MM.1S (cell line): ENCODE measurements at regions not wholly inside any gene's neighbourhood (a gene's known extent, or its start where the extent isn't known, plus 50 kb on each side); places are given as distances from the start of the nearest gene placed in this dataset.

ENCODE experiments used
- DNase-seq: peaks from one replicate; pipeline ENCODE4 v3.0.0-alpha.2; 2015
- H2AFZ ChIP-seq: fragments of 300-600 bp; sonication (generic); 2 replicates; pipeline ENCODE4 v1.6.0; 2016; ENCODE audit warnings: antibody characterized with exemption, low read length
- H3F3A ChIP-seq: fragments of 300-600 bp; sonication (generic); 2 replicates; pipeline ENCODE4 v1.6.1; 2016; ENCODE audit warnings: mild to moderate bottlenecking, antibody characterized with exemption, low read length, moderate library complexity, mixed read lengths; ENCODE audit not compliant: insufficient read depth
- H3K27ac ChIP-seq: fragments of 300-600 bp; sonication (generic); 2 replicates; pipeline ENCODE4 v1.5.1; 2016; ENCODE audit warnings: mild to moderate bottlenecking, low read length
- H3K27me3 ChIP-seq: fragments of 300-600 bp; sonication (generic); replicated peaks from 2 replicates; pipeline ENCODE4 v1.6.0; 2016; ENCODE audit warnings: low read length; ENCODE audit not compliant: insufficient read depth
- H3K36me3 ChIP-seq: fragments of 300-600 bp; sonication (generic); replicated peaks from 2 replicates; pipeline ENCODE4 v1.6.1; 2016; ENCODE audit warnings: mild to moderate bottlenecking, low read length, mixed read lengths; ENCODE audit not compliant: insufficient read depth
- H3K4me1 ChIP-seq: fragments of 300-600 bp; sonication (generic); 2 replicates; pipeline ENCODE4 v1.6.1; 2016; ENCODE audit warnings: low read length, mixed read lengths
- H3K4me2 ChIP-seq: fragments of 300-600 bp; sonication (generic); 2 replicates; pipeline ENCODE4 v1.6.0; 2016; ENCODE audit warnings: low read depth, low read length
- H3K4me3 ChIP-seq: fragments of 300-600 bp; sonication (generic); 2 replicates; pipeline ENCODE4 v1.5.1; 2016; ENCODE audit warnings: low read length, mixed read lengths
- H3K79me2 ChIP-seq: fragments of 300-600 bp; sonication (generic); 2 replicates; pipeline ENCODE4 v1.6.1; 2016; ENCODE audit warnings: mixed run types, low read length, mixed read lengths
- H3K9ac ChIP-seq: fragments of 300-600 bp; sonication (generic); 2 replicates; pipeline ENCODE4 v1.6.1; 2016; ENCODE audit warnings: low read length, mixed read lengths
- H3K9me2 ChIP-seq: fragments of 300-600 bp; sonication (generic); replicated peaks from 2 replicates; pipeline ENCODE4 v1.6.1; 2016; ENCODE audit warnings: mild to moderate bottlenecking, low read length, mixed read lengths; ENCODE audit not compliant: insufficient read depth
- H3K9me3 ChIP-seq: fragments of 300-600 bp; sonication (generic); replicated peaks from 2 replicates; pipeline ENCODE4 v1.6.1; 2016; ENCODE audit warnings: mild to moderate bottlenecking, low read length, mixed read lengths; ENCODE audit not compliant: insufficient read depth
- H4K20me1 ChIP-seq: fragments of 300-600 bp; sonication (generic); 2 replicates; pipeline ENCODE4 v1.6.1; 2016; ENCODE audit warnings: mild to moderate bottlenecking, low read length, moderate library complexity, mixed read lengths; ENCODE audit not compliant: insufficient read depth
- EZH2 ChIP-seq: fragments of 300-600 bp; sonication (generic); optimal IDR thresholded peaks from 2 replicates; pipeline ENCODE3; 2017; ENCODE audit warnings: low read depth, mild to moderate bottlenecking, antibody characterized with exemption, low read length, mixed read lengths
- EZH2phosphoT487 ChIP-seq: fragments of 300-600 bp; sonication (generic); IDR thresholded peaks from 2 replicates; pipeline ENCODE4 v1.6.1; 2018; ENCODE audit warnings: antibody characterized with exemption, low read length
- TF ChIP-seq, protein P1 (sequence below): fragments of 300-600 bp; sonication (generic); IDR thresholded peaks from 2 replicates; pipeline ENCODE4 v1.5.1; 2016; ENCODE audit warnings: antibody characterized with exemption, low read length, mixed read lengths

GRCh38 chr2:18432999-18433398 lies 127.5 kb downstream of the RDH14 start:
- DNase-seq = no peak
- Histone ChIP-seq H4K20me1 (no peaks in the 10 kb centered on the region), H3K4me2 (no peak overlapping the region), H3K79me2 (no peaks in the 10 kb centered on the region), H2AFZ (no peak overlapping the region), H3F3A (no peaks in the 10 kb centered on the region), H3K36me3 (no peaks in the 10 kb centered on the region), H3K27ac (no peak overlapping the region), H3K4me3 (no peak overlapping the region), H3K27me3 (no peaks in the 10 kb centered on the region), H3K9me3 (no peaks in the 10 kb centered on the region), H3K4me1 (no peaks in the 10 kb centered on the region), H3K9ac (no peak overlapping the region), H3K9me2 (no peaks in the 10 kb centered on the region)
- TF ChIP-seq EZH2 (no peak), EZH2phosphoT487 (no peak)
- TF ChIP-seq, protein P1, sequence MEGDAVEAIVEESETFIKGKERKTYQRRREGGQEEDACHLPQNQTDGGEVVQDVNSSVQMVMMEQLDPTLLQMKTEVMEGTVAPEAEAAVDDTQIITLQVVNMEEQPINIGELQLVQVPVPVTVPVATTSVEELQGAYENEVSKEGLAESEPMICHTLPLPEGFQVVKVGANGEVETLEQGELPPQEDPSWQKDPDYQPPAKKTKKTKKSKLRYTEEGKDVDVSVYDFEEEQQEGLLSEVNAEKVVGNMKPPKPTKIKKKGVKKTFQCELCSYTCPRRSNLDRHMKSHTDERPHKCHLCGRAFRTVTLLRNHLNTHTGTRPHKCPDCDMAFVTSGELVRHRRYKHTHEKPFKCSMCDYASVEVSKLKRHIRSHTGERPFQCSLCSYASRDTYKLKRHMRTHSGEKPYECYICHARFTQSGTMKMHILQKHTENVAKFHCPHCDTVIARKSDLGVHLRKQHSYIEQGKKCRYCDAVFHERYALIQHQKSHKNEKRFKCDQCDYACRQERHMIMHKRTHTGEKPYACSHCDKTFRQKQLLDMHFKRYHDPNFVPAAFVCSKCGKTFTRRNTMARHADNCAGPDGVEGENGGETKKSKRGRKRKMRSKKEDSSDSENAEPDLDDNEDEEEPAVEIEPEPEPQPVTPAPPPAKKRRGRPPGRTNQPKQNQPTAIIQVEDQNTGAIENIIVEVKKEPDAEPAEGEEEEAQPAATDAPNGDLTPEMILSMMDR = no peak

GRCh38 chr2:18430996-18431748 lies 129.3 kb downstream of the RDH14 start:
- TF ChIP-seq EZH2phosphoT487 (no peak), EZH2 (no peak)
- TF ChIP-seq, protein P1 = no peak
- H3K27ac ChIP-seq = no peak overlapping the region

GRCh38 chr2:18428516-18428915 lies 131.9 kb downstream of the RDH14 start:
- DNase-seq = no peak
- H3K36me3 ChIP-seq = no peaks in the 10 kb centered on the region
- no peaks in the 10 kb centered on the region for H3K4me1 ChIP-seq
- no peak overlapping the region for H3K4me3 ChIP-seq
- no peaks in the 10 kb centered on the region for H3K79me2 ChIP-seq
- no peak overlapping the region for H2AFZ ChIP-seq
- no peak overlapping the region for H3K9ac ChIP-seq
- H3F3A ChIP-seq = no peaks in the 10 kb centered on the region
- H3K27me3 ChIP-seq = no peaks in the 10 kb centered on the region
- no peaks in the 10 kb centered on the region for H3K9me2 ChIP-seq
- TF ChIP-seq, protein P1 = no peak
- no peak for TF ChIP-seq EZH2phosphoT487
- no peak for TF ChIP-seq EZH2
- no peaks in the 10 kb centered on the region for H3K9me3 ChIP-seq
- no peak overlapping the region for H3K4me2 ChIP-seq
- H3K27ac ChIP-seq = no peak overlapping the region
- no peaks in the 10 kb centered on the region for H4K20me1 ChIP-seq

More at GRCh38 chr2:18430996-18431748, 129.3 kb downstream of the RDH14 start:
- no peaks in the 10 kb centered on the region for H3K4me1 ChIP-seq
- H3K27me3 ChIP-seq = no peaks in the 10 kb centered on the region
- H3K9me3 ChIP-seq = no peaks in the 10 kb centered on the region
- no peak overlapping the region for H3K4me3 ChIP-seq
- H4K20me1 ChIP-seq = no peaks in the 10 kb centered on the region
- no peaks in the 10 kb centered on the region for H3K79me2 ChIP-seq
- H3K9me2 ChIP-seq = no peaks in the 10 kb centered on the region
- DNase-seq = no peak
- no peaks in the 10 kb centered on the region for H3F3A ChIP-seq
- no peak overlapping the region for H2AFZ ChIP-seq
- H3K36me3 ChIP-seq = no peaks in the 10 kb centered on the region
- no peak overlapping the region for H3K9ac ChIP-seq
- no peak overlapping the region for H3K4me2 ChIP-seq
